Gastrocnemius medialis (tissue), 4 donors: ENCODE measurements at regions not wholly inside any gene's neighbourhood (a gene's known extent, or its start where the extent isn't known, plus 50 kb on each side); places are given as distances from the start of the nearest gene placed in this dataset.

Source experiments
- ATAC-seq, 2 donors: fragments of 150-250 bp; one replicate each; pipeline ENCODE4 v1.9.1; 2016
- DNase-seq, 2 donors: peaks; one replicate each; pipeline ENCODE4 v3.0.0-alpha.2; 2019
- H3K27ac ChIP-seq, 4 donors: fragments of 200-600 bp; sonication (generic); 1 replicate in 1 of 4; 2 replicates in 3 of 4; pipeline ENCODE4 v1.5.1; 2016 to 2018; ENCODE audit warnings: mild to moderate bottlenecking in 2 of 4, moderate library complexity in 1 of 4
- H3K27me3 ChIP-seq, 3 donors: fragments of 200-600 bp; sonication (generic) in 2 of 3; 1 replicate in 1 of 3; 2 replicates in 2 of 3; pipeline versions ENCODE4 v1.5.1 to v1.6.0; 2016 to 2019; ENCODE audit warnings: mild to moderate bottlenecking in 1 of 3, moderate library complexity in 1 of 3
- H3K36me3 ChIP-seq, 2 donors: fragments of 200-600 bp; sonication (generic) in 1 of 2; one replicate each; pipeline ENCODE4 v1.5.1; 2017 to 2018
- H3K4me1 ChIP-seq, 2 donors: fragments of 200-600 bp; sonication (generic) in 1 of 2; one replicate each; pipeline ENCODE4 v1.5.1; 2016 to 2017; ENCODE audit warnings: mild to moderate bottlenecking in 2 of 2
- H3K4me3 ChIP-seq, 4 donors: fragments of 200-600 bp; sonication (generic) in 3 of 4; 1 replicate in 1 of 4; 2 replicates in 3 of 4; pipeline ENCODE4 v1.5.1; 2016 to 2019; ENCODE audit warnings: mild to moderate bottlenecking in 2 of 4
- H3K9me3 ChIP-seq, 3 donors: fragments of 200-600 bp; sonication (generic) in 2 of 3; 1 replicate in 1 of 3; 2 replicates in 2 of 3; pipeline ENCODE4 v1.5.1; 2016 to 2019
- POLR2A ChIP-seq, 2 donors: fragments of 450-650 bp; IDR thresholded peaks; one replicate each; pipeline ENCODE4 v1.6.1; 2017; ENCODE audit warnings: antibody characterized with exemption in 2 of 2, mild to moderate bottlenecking in 2 of 2, moderate library complexity in 2 of 2
- in situ Hi-C, 4 donors: fragments of 200-750 bp; cut with MboI; loops; one replicate each; pipeline versions ENCODE4 v1.15.0 to v1.8.0; 2017; ENCODE audit warnings: low sequenced_read_pairs in 4 of 4
- intact Hi-C: fragments of 100-400 bp; cut with DNase I; formaldehyde crosslinking; loops from one replicate; pipeline ENCODE4 v1.15.1; 2023; ENCODE audit warnings: low total_unique reads
- TF ChIP-seq, protein P1 (sequence below), 5 experiments: fragments of 450-650 bp in 3 of 5; fragments of 200-600 bp in 2 of 5; sonication (generic) in 2 of 5; IDR thresholded peaks in 4 of 5; conservative IDR thresholded peaks in 1 of 5; 1 replicate in 4 of 5; 2 replicates in 1 of 5; pipeline ENCODE4 v1.5.1; 2016 to 2019; ENCODE audit warnings: antibody characterized with exemption in 5 of 5, mild to moderate bottlenecking in 3 of 5, moderate library complexity in 3 of 5

DNA sequence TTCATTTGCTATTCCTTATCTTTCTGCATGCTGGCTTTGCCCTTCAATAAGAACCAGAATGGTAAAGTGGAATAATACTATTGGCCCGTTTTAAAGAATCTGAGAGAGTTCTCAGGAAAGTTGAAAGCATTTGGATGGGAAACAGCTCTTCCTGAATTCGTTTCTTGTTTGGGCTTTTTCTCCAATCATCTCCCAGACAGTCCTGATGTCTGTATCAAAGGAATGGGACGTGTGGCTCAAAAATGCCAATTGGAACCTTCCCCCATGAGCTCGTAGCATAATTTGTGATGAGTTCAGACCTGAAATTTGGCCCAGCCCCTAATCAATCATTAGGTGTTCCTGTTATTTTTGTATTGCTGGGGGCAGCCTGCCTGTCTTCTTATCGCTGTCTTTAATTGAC, 75.8 kb upstream of the BACH2 start:
- peaks cover 8 to 20% of the 10 kb centered on the region in 2 donors for H3K4me1 ChIP-seq
- H3K27me3 ChIP-seq: no peaks in the 10 kb centered on the region
- ATAC-seq (no peak), DNase-seq (no peak)
- no peaks in the 10 kb centered on the region for H3K36me3 ChIP-seq
- no peak overlapping the region for H3K27ac ChIP-seq
- H3K4me3 ChIP-seq: no peak overlapping the region
- no peak for TF ChIP-seq POLR2A (IDR thresholded peaks at IDR 0.05)
- TF ChIP-seq, protein P1, sequence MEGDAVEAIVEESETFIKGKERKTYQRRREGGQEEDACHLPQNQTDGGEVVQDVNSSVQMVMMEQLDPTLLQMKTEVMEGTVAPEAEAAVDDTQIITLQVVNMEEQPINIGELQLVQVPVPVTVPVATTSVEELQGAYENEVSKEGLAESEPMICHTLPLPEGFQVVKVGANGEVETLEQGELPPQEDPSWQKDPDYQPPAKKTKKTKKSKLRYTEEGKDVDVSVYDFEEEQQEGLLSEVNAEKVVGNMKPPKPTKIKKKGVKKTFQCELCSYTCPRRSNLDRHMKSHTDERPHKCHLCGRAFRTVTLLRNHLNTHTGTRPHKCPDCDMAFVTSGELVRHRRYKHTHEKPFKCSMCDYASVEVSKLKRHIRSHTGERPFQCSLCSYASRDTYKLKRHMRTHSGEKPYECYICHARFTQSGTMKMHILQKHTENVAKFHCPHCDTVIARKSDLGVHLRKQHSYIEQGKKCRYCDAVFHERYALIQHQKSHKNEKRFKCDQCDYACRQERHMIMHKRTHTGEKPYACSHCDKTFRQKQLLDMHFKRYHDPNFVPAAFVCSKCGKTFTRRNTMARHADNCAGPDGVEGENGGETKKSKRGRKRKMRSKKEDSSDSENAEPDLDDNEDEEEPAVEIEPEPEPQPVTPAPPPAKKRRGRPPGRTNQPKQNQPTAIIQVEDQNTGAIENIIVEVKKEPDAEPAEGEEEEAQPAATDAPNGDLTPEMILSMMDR (IDR thresholded peaks at IDR 0.05 in 4 of 5, conservative IDR thresholded peaks at IDR 0.05 in 1 of 5): no peak
- intact Hi-C loops (no loop called here), in situ Hi-C loops (loop anchor here in 1 of 4 donors (5.0 to 10.0 kb wide), 2 partner anchors 85 to 278 kb away; no protein-coding TSS in a partner anchor)
- H3K9me3 ChIP-seq: no peaks in the 10 kb centered on the region

DNA sequence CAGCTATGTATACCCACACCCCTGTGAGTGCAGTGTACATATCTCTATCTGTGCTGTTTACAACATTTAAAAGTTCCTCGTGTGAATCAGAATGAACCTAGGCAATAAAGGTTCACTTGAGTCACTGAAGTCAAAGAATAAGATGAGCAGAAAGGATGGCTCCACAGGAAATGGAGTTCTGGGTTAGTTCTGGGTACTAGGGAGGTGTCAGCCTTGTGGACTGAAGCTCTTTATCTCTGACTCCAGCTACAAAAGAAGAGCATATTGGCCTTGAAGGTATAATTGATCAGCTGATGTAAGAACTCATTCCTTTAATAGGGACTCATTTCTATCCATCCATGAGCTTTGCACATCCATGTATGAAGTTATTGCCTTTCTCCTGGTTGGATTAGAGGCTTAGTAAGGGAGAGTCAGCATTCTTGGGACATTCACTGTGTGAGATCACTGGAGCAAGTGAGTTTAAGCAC, 73.9 kb upstream of the BACH2 start:
- no peak for TF ChIP-seq POLR2A (IDR thresholded peaks at IDR 0.05)
- TF ChIP-seq, protein P1 (IDR thresholded peaks at IDR 0.05 in 4 of 5, conservative IDR thresholded peaks at IDR 0.05 in 1 of 5): no peak
- no peak overlapping the region for H3K27ac ChIP-seq
- H3K36me3 ChIP-seq: no peaks in the 10 kb centered on the region
- no peaks in the 10 kb centered on the region for H3K9me3 ChIP-seq
- no peak for ATAC-seq
- no peak for DNase-seq
- intact Hi-C loops: no loop called here
- no peaks in the 10 kb centered on the region for H3K27me3 ChIP-seq
- no peak overlapping the region for H3K4me3 ChIP-seq
- H3K4me1 ChIP-seq: peaks cover 8 to 13% of the 10 kb centered on the region in 2 donors
- in situ Hi-C loops: loop anchor here in 1 of 4 donors (5.0 to 10.0 kb wide), 2 partner anchors 83 to 276 kb away; no protein-coding TSS in a partner anchor

DNA sequence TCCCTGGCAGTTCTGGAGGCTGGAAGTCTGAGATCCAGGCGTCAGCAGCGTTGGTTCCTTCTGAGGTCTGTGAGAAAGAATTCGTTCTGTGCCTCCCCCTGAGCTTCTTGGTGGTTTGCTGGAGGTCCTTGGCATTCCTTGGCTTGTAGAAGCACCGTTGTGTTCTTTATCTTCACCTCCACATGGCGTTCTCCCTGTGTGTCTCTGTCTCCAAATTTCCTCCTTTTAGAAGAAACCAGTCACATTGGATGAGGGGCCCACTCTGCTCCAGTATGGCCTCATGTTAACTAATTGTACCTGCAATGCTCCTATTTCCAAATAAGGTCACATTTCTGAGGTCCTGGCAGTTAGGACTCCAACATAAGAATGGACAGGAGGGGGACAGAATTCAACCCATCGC, 73.0 kb upstream of the BACH2 start:
- peaks cover 8 to 13% of the 10 kb centered on the region in 2 donors for H3K4me1 ChIP-seq
- ATAC-seq (no peak), DNase-seq (no peak)
- intact Hi-C loops (loop anchor here (1.0 to 2.0 kb wide), 2 partner anchors 73 to 151 kb away; partner anchors contain the start of gene BACH2), in situ Hi-C loops (loop anchor here in 1 of 4 donors (5.0 to 10.0 kb wide), 3 partner anchors 82 to 395 kb away; no protein-coding TSS in a partner anchor)
- H3K27ac ChIP-seq: peak overlapping the region; percentile 55 to 81 (median 62)
- no peaks in the 10 kb centered on the region for H3K27me3 ChIP-seq
- H3K36me3 ChIP-seq: no peaks in the 10 kb centered on the region
- no peaks in the 10 kb centered on the region for H3K9me3 ChIP-seq
- H3K4me3 ChIP-seq: no peak overlapping the region
- TF ChIP-seq POLR2A (IDR thresholded peaks at IDR 0.05): no peak
- TF ChIP-seq, protein P1 (IDR thresholded peaks at IDR 0.05 in 4 of 5, conservative IDR thresholded peaks at IDR 0.05 in 1 of 5): no peak

DNA sequence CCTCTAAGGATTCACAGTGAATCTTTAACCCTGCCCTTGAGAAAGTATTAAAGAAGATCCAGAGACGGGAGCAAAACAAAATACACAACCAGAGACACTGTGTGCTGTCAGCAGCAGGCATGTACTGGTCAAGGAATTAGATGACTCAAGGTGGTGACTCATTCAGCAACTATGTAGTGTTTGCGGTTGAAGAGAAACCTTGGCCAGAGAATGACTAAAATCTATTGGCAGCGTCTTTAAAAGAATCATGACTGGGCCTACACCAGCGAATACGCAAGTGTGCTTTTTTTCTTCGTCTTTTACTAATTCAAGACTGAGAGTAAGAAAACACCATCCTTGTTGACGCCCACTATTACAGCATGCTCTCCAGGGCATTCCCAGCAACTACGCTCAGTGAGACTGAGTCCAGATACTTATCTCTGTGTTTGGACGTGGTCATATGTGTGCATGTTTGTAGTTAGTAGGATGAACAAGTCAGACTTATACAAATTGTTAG, 72.4 kb upstream of the BACH2 start:
- no peak overlapping the region for H3K4me3 ChIP-seq
- no peaks in the 10 kb centered on the region for H3K36me3 ChIP-seq
- TF ChIP-seq POLR2A (IDR thresholded peaks at IDR 0.05): no peak
- TF ChIP-seq, protein P1 (IDR thresholded peaks at IDR 0.05 in 4 of 5, conservative IDR thresholded peaks at IDR 0.05 in 1 of 5): no peak
- H3K27me3 ChIP-seq: no peaks in the 10 kb centered on the region
- H3K4me1 ChIP-seq: peaks cover 8 to 13% of the 10 kb centered on the region in 2 donors
- in situ Hi-C loops: loop anchor here in 1 of 4 donors (10.0 kb wide), 1 partner anchor 394 kb away; no protein-coding TSS in a partner anchor
- H3K9me3 ChIP-seq: no peaks in the 10 kb centered on the region
- peak overlapping the region; percentile 55 to 81 (median 62) for H3K27ac ChIP-seq
- intact Hi-C loops: loop anchor here (1.0 to 2.0 kb wide), 2 partner anchors 73 to 150 kb away; partner anchors contain the start of gene BACH2
- peak; percentile 69 for DNase-seq
- ATAC-seq: peak; percentile 99 to 100
